Prostate gland (tissue), 2 donors: ENCODE measurements at regions not wholly inside any gene's neighbourhood (a gene's known extent, or its start where the extent isn't known, plus 50 kb on each side); places are given as distances from the start of the nearest gene placed in this dataset.
A peak's percentile ranks its signal among the peaks of the same experiment; 100 is the strongest.

Experiments
- DNase-seq: peaks from one replicate; pipeline ENCODE4 v3.0.0-alpha.2; 2019; ENCODE audit warnings: low spot score
- H3K27ac ChIP-seq, 2 donors: fragments of 200-600 bp; sonication (generic); 2 replicates each; pipeline ENCODE4 v1.5.1; 2017 to 2019
- H3K27me3 ChIP-seq: fragments of 200-600 bp; sonication (generic); replicated peaks from 2 replicates; pipeline ENCODE4 v1.5.1; 2019; ENCODE audit not compliant: insufficient read depth
- H3K36me3 ChIP-seq, 2 donors: fragments of 200-600 bp; sonication (generic); 1 replicate in 1 of 2; 2 replicates in 1 of 2; pipeline versions ENCODE4 v1.5.1 to v1.8.1; 2017 to 2019
- H3K4me1 ChIP-seq: fragments of 200-600 bp; sonication (generic); replicated peaks from 2 replicates; pipeline ENCODE4 v1.5.1; 2019
- H3K4me3 ChIP-seq, 2 donors: fragments of 200-600 bp; sonication (generic); 2 replicates each; pipeline ENCODE4 v1.5.1; 2017 to 2019
- H3K9me3 ChIP-seq: fragments of 200-600 bp; sonication (generic); 2 replicates; pipeline ENCODE4 v1.5.1; 2017
- POLR2A ChIP-seq: fragments of 450-650 bp; IDR thresholded peaks from one replicate; pipeline ENCODE4 v1.6.1; 2016; ENCODE audit warnings: antibody characterized with exemption, mild to moderate bottlenecking
- POLR2AphosphoS5 ChIP-seq: sonication (generic); formaldehyde crosslinking; IDR thresholded peaks from one replicate; pipeline ENCODE4 v1.6.1; 2017; ENCODE audit warnings: antibody characterized with exemption
- WGBS: methylation state at CpG from one replicate; pipeline ENCODE4 v1.1.5; 2018; 5-methylcytosine and 5-hydroxymethylcytosine counted together
- intact Hi-C: fragments of 100-400 bp; cut with DNase I; formaldehyde crosslinking; loops from one replicate; pipeline ENCODE4 v1.14.2; 2022
- TF ChIP-seq, protein P1 (sequence below), 4 experiments: fragments of 200-600 bp in 2 of 4; fragments of 450-650 bp in 2 of 4; sonication (generic) in 2 of 4; IDR thresholded peaks; 1 replicate in 3 of 4; 2 replicates in 1 of 4; pipeline ENCODE4 v1.5.1; 2016 to 2019; ENCODE audit warnings: antibody characterized with exemption in 4 of 4, mild to moderate bottlenecking in 2 of 4, moderate library complexity in 2 of 4

DNA sequence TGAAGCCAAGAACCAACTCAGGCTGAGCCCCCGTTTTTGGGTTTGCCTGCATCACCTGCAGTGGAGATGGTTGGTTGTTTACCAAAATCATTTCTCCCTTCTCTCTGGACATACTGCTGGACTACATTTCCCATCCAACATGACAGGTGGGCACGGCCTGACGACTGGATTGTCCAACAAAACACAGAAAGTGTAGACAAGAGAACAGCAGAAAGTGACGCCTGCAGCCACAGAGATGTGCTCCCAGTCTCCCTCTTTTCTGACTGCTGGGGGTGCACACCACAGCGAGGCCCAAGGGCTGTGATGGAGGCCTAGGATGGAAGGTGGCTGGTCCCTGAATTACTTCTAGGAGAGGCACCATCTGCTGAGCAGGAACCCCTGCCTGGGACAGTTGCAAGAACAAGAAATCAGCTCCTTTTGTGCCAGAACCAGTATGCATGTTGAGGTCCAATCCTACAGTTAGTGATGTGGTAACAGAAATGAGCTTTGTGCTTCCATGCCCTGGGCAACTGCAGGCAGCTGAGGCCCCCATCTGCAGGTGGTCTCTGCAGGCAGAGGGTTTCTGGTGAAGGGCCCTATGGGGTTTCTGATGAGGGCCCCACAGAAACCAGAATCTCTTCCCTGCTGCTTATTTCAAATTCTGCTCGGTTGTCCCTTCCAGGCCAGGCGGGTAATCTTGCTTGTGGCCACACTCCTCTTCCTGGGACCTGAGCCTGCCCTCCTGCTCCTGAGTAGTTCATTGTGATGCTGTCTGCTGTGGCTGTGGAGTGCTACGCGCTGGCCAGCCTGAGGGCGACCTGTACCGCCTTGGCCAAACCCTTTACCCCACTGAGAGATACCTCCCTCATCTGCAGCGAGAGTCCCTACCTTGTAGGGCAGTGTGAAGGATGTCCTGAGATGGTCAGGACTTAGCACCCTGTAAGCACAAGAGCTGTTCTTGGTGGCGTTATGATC is 168.3 kb downstream of the ASB1 start:
- no peaks in the 10 kb centered on the region for H3K36me3 ChIP-seq
- WGBS = 95% methylated on average over 13 of the region's 13 CpGs
- no peak for DNase-seq
- intact Hi-C loops = loop anchor here (5.0 to 10.0 kb wide), 2 partner anchors 68 to 190 kb away; no protein-coding TSS in a partner anchor
- no peaks in the 10 kb centered on the region for H3K27me3 ChIP-seq
- H3K4me1 ChIP-seq = peaks cover 14% of the 10 kb centered on the region
- H3K27ac ChIP-seq = no peak overlapping the region
- H3K4me3 ChIP-seq = no peak overlapping the region
- TF ChIP-seq POLR2AphosphoS5 = no peak
- TF ChIP-seq, protein P1, sequence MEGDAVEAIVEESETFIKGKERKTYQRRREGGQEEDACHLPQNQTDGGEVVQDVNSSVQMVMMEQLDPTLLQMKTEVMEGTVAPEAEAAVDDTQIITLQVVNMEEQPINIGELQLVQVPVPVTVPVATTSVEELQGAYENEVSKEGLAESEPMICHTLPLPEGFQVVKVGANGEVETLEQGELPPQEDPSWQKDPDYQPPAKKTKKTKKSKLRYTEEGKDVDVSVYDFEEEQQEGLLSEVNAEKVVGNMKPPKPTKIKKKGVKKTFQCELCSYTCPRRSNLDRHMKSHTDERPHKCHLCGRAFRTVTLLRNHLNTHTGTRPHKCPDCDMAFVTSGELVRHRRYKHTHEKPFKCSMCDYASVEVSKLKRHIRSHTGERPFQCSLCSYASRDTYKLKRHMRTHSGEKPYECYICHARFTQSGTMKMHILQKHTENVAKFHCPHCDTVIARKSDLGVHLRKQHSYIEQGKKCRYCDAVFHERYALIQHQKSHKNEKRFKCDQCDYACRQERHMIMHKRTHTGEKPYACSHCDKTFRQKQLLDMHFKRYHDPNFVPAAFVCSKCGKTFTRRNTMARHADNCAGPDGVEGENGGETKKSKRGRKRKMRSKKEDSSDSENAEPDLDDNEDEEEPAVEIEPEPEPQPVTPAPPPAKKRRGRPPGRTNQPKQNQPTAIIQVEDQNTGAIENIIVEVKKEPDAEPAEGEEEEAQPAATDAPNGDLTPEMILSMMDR (IDR thresholded peaks at IDR 0.05) = no peak
- TF ChIP-seq POLR2A = no peak
- H3K9me3 ChIP-seq = no peaks in the 10 kb centered on the region

DNA sequence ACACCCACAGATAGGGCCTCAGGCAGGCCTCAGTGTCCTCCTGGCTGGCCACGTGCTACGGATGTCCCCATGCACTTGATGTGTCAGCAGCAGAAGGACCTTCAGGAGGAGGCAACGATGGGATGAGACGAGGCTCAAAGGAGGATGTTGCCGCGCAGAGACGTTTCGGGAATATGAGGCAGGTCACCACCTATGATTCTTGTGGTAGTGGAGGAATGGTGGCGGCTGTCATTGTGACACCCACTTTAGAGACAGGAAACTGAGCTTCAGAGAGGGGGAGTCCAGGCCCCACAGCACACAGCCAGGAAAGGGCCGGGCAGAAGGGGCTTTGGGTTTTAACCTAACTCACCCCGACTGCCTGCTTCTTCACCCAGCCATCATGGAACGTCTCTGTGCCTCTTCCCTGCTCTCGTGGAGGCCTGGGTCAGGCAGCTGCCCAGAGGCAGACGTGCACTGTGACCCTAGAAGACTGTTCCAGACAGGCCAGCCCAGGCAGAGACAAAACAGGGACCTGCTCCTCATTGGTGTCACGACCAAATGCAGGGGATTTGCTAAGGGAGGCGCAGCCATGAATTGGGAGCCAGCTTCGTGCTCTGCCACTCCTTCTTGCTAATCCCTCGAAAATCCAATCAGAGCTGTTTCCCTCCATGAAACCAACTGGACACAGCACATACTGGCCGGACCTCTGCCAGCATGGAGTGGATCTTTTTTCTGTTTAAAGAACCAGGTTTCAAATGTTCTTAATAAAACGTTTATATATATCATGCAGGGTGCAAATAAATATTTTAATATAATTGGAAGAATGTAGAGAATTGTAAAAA is 169.2 kb downstream of the ASB1 start:
- WGBS = 66% methylated on average over 20 of the region's 20 CpGs
- H3K27me3 ChIP-seq = no peaks in the 10 kb centered on the region
- H3K36me3 ChIP-seq = no peaks in the 10 kb centered on the region
- TF ChIP-seq POLR2AphosphoS5 (no peak), POLR2A (no peak)
- TF ChIP-seq, protein P1 (IDR thresholded peaks at IDR 0.05) = no peak
- H3K4me1 ChIP-seq = peaks cover 14% of the 10 kb centered on the region
- no peak overlapping the region for H3K4me3 ChIP-seq
- H3K9me3 ChIP-seq = no peaks in the 10 kb centered on the region
- intact Hi-C loops = loop anchor here (2.0 to 10.0 kb wide), 3 partner anchors 69 to 189 kb away; no protein-coding TSS in a partner anchor
- H3K27ac ChIP-seq = peak overlapping the region; percentile 76 to 88
- peak; percentile 52 for DNase-seq

DNA sequence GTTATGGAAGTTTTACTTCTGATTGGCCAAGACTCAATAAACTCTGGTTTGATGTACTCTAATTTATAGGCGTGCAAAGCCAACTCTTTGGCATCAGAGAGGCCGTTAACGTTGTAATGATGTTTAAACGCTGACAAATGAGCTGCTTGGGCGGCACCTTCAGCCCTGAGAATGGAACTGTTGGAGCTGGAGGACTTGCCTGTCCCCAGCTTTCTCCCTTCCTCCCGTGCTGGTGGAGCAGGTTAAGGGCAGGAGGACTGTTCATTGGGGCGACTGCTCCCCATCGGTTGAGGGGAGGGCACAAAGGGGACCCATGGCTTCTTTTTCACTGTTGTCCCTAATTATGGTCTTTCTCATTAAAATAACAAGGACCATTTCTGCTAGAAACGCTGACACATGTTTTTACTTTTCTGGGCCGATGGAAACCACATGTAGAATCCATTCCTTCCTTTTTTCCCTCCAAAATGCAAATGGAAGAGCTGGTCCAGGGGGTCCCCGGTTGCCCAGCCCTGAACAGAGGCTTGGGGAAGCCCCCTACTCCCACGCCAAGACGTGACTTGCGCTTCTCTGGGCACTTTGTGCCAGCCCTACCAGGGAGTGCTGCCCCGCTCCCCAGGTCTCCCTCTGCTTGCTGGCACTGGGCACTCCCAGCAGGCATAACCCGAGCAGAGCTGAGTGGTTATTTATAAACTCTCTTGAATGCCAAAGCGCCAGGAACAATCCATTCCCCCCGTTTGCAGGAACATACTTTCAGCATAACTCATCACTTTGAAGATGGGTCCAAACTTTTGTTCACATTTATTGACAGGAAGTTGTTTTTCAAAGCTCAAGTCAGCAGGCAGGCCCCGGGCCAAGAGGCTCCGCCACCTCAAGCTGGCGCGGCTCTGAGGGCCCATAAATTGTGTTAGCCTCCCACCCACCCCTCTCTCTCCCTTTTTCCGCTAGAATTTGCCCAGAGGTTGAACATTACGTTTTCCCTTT is 170.1 kb downstream of the ASB1 start:
- no peak overlapping the region for H3K4me3 ChIP-seq
- 8% methylated on average over 24 of the region's 24 CpGs for whole genome bisulfite sequencing
- intact Hi-C loops = loop anchor here (2.0 to 10.0 kb wide), 3 partner anchors 70 to 188 kb away; no protein-coding TSS in a partner anchor
- peak; percentile 19 for TF ChIP-seq POLR2A
- TF ChIP-seq POLR2AphosphoS5 = peak; percentile 98
- TF ChIP-seq, protein P1 (IDR thresholded peaks at IDR 0.05) = peak in 1 of 4 experiments; percentile 21
- no peaks in the 10 kb centered on the region for H3K27me3 ChIP-seq
- H3K4me1 ChIP-seq = peaks cover 14% of the 10 kb centered on the region
- H3K27ac ChIP-seq = peak overlapping the region; percentile 76 to 88
- H3K9me3 ChIP-seq = no peaks in the 10 kb centered on the region
- H3K36me3 ChIP-seq = no peaks in the 10 kb centered on the region
- peak; percentile 90 for DNase-seq

DNA sequence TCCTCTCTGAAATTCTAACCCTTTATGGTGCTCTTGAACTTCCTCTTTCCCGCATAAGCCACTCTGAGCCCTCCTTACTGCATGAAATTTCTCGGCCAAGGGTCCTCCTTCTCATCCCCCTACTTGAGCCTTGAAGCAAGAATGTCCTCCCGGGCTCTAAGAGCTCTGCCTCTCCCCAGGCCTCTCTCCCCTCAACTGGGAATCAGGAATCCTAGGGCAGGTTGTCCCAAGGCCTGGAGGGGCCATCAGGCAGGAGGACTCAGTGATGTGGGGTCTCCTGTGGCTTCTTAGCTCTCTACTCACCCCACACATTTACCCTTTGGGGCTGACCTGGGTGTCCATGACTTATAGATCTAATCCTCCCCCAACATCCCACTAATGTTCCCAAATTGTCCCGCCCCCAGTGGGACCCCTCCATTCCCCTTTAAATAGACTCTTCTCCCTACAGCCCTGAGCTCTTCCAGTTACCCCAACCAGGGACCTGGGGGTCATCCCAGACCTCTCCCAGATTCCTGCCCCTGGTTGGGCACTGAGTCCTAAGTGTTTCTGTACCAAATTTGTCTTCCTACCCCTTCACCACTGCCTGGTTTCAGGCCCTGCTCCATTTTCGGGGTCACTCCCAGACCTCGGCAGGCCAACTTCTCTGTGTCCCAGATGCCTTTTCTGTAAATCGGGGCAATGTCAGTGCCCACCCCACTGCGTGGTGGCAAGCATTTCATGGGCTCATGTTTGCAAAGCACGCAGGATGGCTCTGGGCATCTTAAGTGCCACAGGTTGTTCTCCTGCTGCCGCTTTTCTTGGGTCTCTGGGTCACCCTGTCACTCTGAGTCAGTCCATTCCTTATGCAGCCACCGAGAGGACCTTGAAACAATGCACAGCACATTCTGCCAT is 171.2 kb downstream of the ASB1 start:
- TF ChIP-seq, protein P1 (IDR thresholded peaks at IDR 0.05) = no peak
- no peak for TF ChIP-seq POLR2AphosphoS5
- TF ChIP-seq POLR2A = no peak
- Histone ChIP-seq H3K4me3 (no peak overlapping the region), H3K27ac (peak overlapping the region; percentile 76 to 88), H3K4me1 (peaks cover 14% of the 10 kb centered on the region), H3K9me3 (no peaks in the 10 kb centered on the region), H3K27me3 (no peaks in the 10 kb centered on the region), H3K36me3 (no peaks in the 10 kb centered on the region)
- intact Hi-C loops = loop anchor here (2.0 to 10.0 kb wide), 3 partner anchors 71 to 187 kb away; no protein-coding TSS in a partner anchor
- 67% methylated on average over 11 of the region's 11 CpGs for WGBS
- no peak for DNase-seq
